Liver (tissue), 8 donors: ENCODE measurements at regions not wholly inside any gene's neighbourhood (a gene's known extent, or its start where the extent isn't known, plus 50 kb on each side); places are given as distances from the start of the nearest gene placed in this dataset.

Experiments used
- DNase-seq: peaks from one replicate; pipeline ENCODE4 v3.0.0-alpha.2; 2017; ENCODE audit warnings: low spot score
- H3K27ac ChIP-seq, 2 donors: one replicate each; pipeline ENCODE4 v1.7.0; 2013; ENCODE audit warnings: inconsistent platforms in 2 of 2, low read length in 2 of 2, control low read depth in 1 of 2, low read depth in 1 of 2, mild to moderate bottlenecking in 1 of 2
- H3K27me3 ChIP-seq, 4 donors: one replicate each; pipeline versions ENCODE4 v1.6.1 to v1.7.0; 2013; ENCODE audit warnings: low read length in 3 of 4, inconsistent platforms in 1 of 4, mild to moderate bottlenecking in 1 of 4, moderate library complexity in 1 of 4; ENCODE audit not compliant: control insufficient read depth in 4 of 4, insufficient read depth in 4 of 4
- H3K36me3 ChIP-seq, 4 donors: one replicate each; pipeline versions ENCODE4 v1.6.1 to v1.7.0; 2013; ENCODE audit warnings: low read length in 3 of 4, mild to moderate bottlenecking in 3 of 4, low read depth in 1 of 4, moderate library complexity in 1 of 4; ENCODE audit not compliant: control insufficient read depth in 4 of 4, insufficient read depth in 3 of 4
- H3K4me1 ChIP-seq, 4 donors: one replicate each; pipeline versions ENCODE4 v1.6.1 to v1.7.0; 2013; ENCODE audit warnings: low read length in 3 of 4, mild to moderate bottlenecking in 3 of 4, moderate library complexity in 1 of 4; ENCODE audit not compliant: control insufficient read depth in 4 of 4, insufficient read depth in 4 of 4
- H3K4me3 ChIP-seq, 3 donors: one replicate each; pipeline versions ENCODE4 v1.6.1 to v1.7.0; 2013; ENCODE audit warnings: low read length in 3 of 3, control low read depth in 1 of 3, low read depth in 1 of 3, mild to moderate bottlenecking in 1 of 3
- H3K9ac ChIP-seq, 2 donors: one replicate each; pipeline ENCODE4 v1.7.0; 2013; ENCODE audit warnings: low read length in 2 of 2, mild to moderate bottlenecking in 2 of 2, moderate library complexity in 2 of 2, control low read depth in 1 of 2, low read depth in 1 of 2
- H3K9me3 ChIP-seq, 4 donors: one replicate each; pipeline versions ENCODE4 v1.6.1 to v1.7.0; 2013; ENCODE audit warnings: low read length in 3 of 4; ENCODE audit not compliant: control insufficient read depth in 4 of 4
- CTCF ChIP-seq: fragments of 150-350 bp; IDR thresholded peaks from 2 replicates; pipeline ENCODE4 v1.5.1; 2017; ENCODE audit warnings: improper control_type of control experiment, low read depth, low read length; ENCODE audit not compliant: missing input control
- EGR1 ChIP-seq, 2 donors: IDR thresholded peaks; 2 replicates each; pipeline ENCODE4 v1.6.1; 2016 to 2018; ENCODE audit warnings: antibody characterized with exemption in 2 of 2, low read depth in 2 of 2
- FOXA1 ChIP-seq: IDR thresholded peaks from 2 replicates; pipeline ENCODE4 v1.6.1; 2016; ENCODE audit warnings: antibody characterized with exemption
- FOXA2 ChIP-seq: IDR thresholded peaks from 2 replicates; pipeline ENCODE4 v1.6.1; 2016; ENCODE audit warnings: antibody characterized with exemption
- GABPA ChIP-seq, 2 donors: IDR thresholded peaks in 1 of 2; conservative IDR thresholded peaks in 1 of 2; 2 replicates each; pipeline ENCODE4 v1.6.1; 2016; ENCODE audit warnings: antibody characterized with exemption in 2 of 2, mild to moderate bottlenecking in 1 of 2, moderate library complexity in 1 of 2
- HNF4A ChIP-seq, 2 donors: conservative IDR thresholded peaks; 2 replicates each; pipeline ENCODE4 v1.6.1; 2016; ENCODE audit warnings: antibody characterized with exemption in 2 of 2, mild to moderate bottlenecking in 2 of 2
- HNF4G ChIP-seq: IDR thresholded peaks from 2 replicates; pipeline ENCODE4 v1.6.1; 2016; ENCODE audit warnings: antibody characterized with exemption
- JUND ChIP-seq, 2 donors: IDR thresholded peaks; 2 replicates each; pipeline ENCODE4 v1.6.1; 2016; ENCODE audit warnings: antibody characterized with exemption in 2 of 2
- MAX ChIP-seq: IDR thresholded peaks from 2 replicates; pipeline ENCODE4 v1.6.1; 2016; ENCODE audit warnings: antibody characterized with exemption
- NR2F2 ChIP-seq: IDR thresholded peaks from 2 replicates; pipeline ENCODE4 v1.6.1; 2016; ENCODE audit warnings: antibody characterized with exemption
- RAD21 ChIP-seq, 2 donors: IDR thresholded peaks; 2 replicates each; pipeline ENCODE4 v1.6.1; 2016; ENCODE audit warnings: antibody characterized with exemption in 2 of 2, mild to moderate bottlenecking in 2 of 2
- REST ChIP-seq: IDR thresholded peaks from 2 replicates; pipeline ENCODE4 v1.6.1; 2016; ENCODE audit warnings: antibody characterized with exemption, mild to moderate bottlenecking
- RXRA ChIP-seq, 2 donors: IDR thresholded peaks; 2 replicates each; pipeline ENCODE4 v1.6.1; 2017 to 2018; ENCODE audit warnings: antibody characterized with exemption in 2 of 2, mild to moderate bottlenecking in 1 of 2
- SP1 ChIP-seq: IDR thresholded peaks from 2 replicates; pipeline ENCODE4 v1.6.1; 2018; ENCODE audit warnings: antibody characterized with exemption, mild to moderate bottlenecking
- TAF1 ChIP-seq: conservative IDR thresholded peaks from 2 replicates; pipeline ENCODE4 v1.6.1; 2016; ENCODE audit warnings: antibody characterized with exemption, mild to moderate bottlenecking
- YY1 ChIP-seq: IDR thresholded peaks from 2 replicates; pipeline ENCODE4 v1.6.1; 2016; ENCODE audit warnings: antibody characterized with exemption, mild to moderate bottlenecking
- ZBTB33 ChIP-seq: IDR thresholded peaks from 2 replicates; pipeline ENCODE4 v1.6.1; 2016; ENCODE audit warnings: antibody characterized with exemption
- WGBS: extraction: QIAGEN DNeasy Blood & Tissue Kit; methylation state at CpG from one replicate; pipeline ENCODE4 v1.1.7; 2013; 5-methylcytosine and 5-hydroxymethylcytosine counted together
- TF ChIP-seq, protein P1 (sequence below): IDR thresholded peaks from 2 replicates; pipeline ENCODE4 v1.6.1; 2016; ENCODE audit warnings: antibody characterized with exemption
- donor health status: healthy.
- donor health status: healthy.
- donor health status: healthy.
- donor health status: healthy.
- donor health status: healthy.

DNA sequence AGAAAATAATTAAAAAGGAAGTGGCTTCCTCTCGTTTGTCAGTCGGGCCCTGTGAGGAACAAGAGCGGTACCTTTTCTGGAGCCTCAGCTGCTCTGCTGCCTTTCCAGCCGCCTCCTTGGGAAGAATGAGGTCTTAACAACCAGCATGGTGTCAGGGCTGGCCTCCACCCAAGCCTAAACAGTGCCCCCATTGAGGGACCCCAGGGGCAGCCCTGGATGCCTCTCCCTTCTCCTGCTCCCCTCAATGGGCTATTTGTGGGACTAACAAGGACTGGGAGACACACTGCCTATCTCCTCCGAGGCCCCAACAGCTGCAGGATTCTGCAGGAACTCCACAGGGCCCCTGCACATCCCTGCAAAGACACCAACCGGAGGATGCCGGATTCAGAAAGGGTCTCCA lies 155.4 kb upstream of the MAP3K1 start:
- H3K4me1 ChIP-seq = no peaks in the 10 kb centered on the region
- no peaks in the 10 kb centered on the region for H3K9me3 ChIP-seq
- H3K36me3 ChIP-seq = no peaks in the 10 kb centered on the region
- no peak overlapping the region for H3K27ac ChIP-seq
- no peak overlapping the region for H3K9ac ChIP-seq
- H3K27me3 ChIP-seq = no peaks in the 10 kb centered on the region
- 92% methylated on average over 7 of the region's 7 CpGs for WGBS
- no peak for TF ChIP-seq TAF1
- DNase-seq = no peak
- H3K4me3 ChIP-seq = no peak overlapping the region

DNA sequence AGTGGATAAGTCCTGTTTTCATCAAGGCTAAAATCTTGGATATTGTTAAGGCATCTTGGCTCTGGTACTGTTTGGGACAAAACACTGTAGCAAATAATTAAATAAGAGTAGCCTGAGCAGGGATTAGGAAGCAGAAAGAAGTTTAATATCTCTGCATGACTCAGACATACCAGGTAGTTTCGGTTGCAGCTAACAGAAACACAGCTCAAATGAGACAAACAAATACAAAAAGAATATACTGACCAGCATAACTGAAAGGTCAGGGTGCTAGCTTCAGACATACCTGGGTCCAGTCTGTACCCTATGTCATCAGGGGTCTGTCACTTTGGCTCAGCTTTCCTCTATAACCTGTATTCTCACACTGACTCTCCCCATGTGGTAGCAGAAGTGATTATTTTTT lies 156.4 kb upstream of the MAP3K1 start:
- TF ChIP-seq CTCF (no peak), SP1 (no peak), NR2F2 (no peak), REST (no peak), GABPA (IDR thresholded peaks at IDR 0.05 in 1 of 2, conservative IDR thresholded peaks at IDR 0.05 in 1 of 2) (no peak), RAD21 (IDR thresholded peaks at IDR 0.05) (no peak), FOXA2 (no peak), HNF4G (no peak), EGR1 (IDR thresholded peaks at IDR 0.05; ENCODE audit: low read depth in 2 of 2) (no peak), YY1 (no peak), MAX (no peak), TAF1 (no peak), HNF4A (conservative IDR thresholded peaks at IDR 0.05) (no peak), JUND (IDR thresholded peaks at IDR 0.05) (no peak), RXRA (IDR thresholded peaks at IDR 0.05) (no peak), ZBTB33 (no peak), FOXA1 (no peak)
- TF ChIP-seq, protein P1, sequence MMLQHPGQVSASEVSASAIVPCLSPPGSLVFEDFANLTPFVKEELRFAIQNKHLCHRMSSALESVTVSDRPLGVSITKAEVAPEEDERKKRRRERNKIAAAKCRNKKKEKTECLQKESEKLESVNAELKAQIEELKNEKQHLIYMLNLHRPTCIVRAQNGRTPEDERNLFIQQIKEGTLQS = no peak
- Histone ChIP-seq H3K9ac (no peak overlapping the region), H3K27me3 (no peaks in the 10 kb centered on the region), H3K36me3 (no peaks in the 10 kb centered on the region), H3K27ac (no peak overlapping the region), H3K9me3 (no peaks in the 10 kb centered on the region), H3K4me1 (no peaks in the 10 kb centered on the region), H3K4me3 (no peak overlapping the region)
- no peak for DNase-seq
- 94% methylated on average over 1 of the region's 1 CpG for WGBS
